PC-3 (cell line): ENCODE measurements at regions not wholly inside any gene's neighbourhood (a gene's known extent, or its start where the extent isn't known, plus 50 kb on each side); places are given as distances from the start of the nearest gene placed in this dataset.
"Not testable (repeated sequence)": the region's sequence is repeated elsewhere in the genome, so short reads cannot be mapped to it uniquely, and the experiment has no call there.

Experiments
- CTCF ChIP-seq: fragments of 300-600 bp; sonication (generic); conservative IDR thresholded peaks from 2 replicates; pipeline ENCODE4 v1.5.1; 2017; ENCODE audit warnings: antibody characterized with exemption, low read depth, mild to moderate bottlenecking, low read length
- EZH2phosphoT487 ChIP-seq: fragments of 300-600 bp; sonication (generic); IDR thresholded peaks from 2 replicates; pipeline ENCODE4 v1.6.1; 2018; ENCODE audit warnings: mild to moderate bottlenecking, antibody characterized with exemption, low read length, borderline replicate concordance

- not testable (repeated sequence) for TF ChIP-seq CTCF, EZH2phosphoT487
Measured at GRCh38 chr15:77897113-77897895, 180.2 kb downstream of the TBC1D2B start.
